ENCODE measurements at regions not wholly inside any gene's neighbourhood (a gene's known extent, or its start where the extent isn't known, plus 50 kb on each side); places are given as distances from the start of the nearest gene placed in this dataset.
"Not testable (repeated sequence)": the region's sequence is repeated elsewhere in the genome, so short reads cannot be mapped to it uniquely, and the experiment has no call there.

DNA sequence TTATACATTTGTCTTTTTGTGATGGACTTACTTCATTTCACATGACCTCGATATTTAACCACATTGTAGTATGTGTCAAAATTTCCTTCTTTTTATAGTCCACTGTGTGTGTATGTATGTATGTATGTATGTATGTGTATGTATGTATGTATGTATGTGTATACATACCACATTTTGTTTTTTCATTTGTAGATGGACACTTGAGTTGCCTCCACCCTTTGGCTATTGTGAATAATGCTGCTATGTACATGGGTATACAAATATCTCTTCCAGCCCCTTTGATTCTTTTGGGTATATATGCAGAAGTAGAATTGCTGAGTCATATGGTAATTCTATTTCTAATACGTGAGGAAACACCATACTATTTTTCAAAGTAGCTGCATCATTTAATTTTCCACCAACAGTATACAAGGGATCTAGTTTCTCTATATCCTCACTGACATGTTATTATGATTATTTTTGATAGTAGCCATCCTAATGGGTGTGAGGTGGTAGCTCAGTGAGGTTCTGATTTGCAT lies 228.2 kb downstream of the OPA1 start:
- no peak for TF ChIP-seq POLR2AphosphoS5 (IDR thresholded peaks at IDR 0.05)
- no peak for TF ChIP-seq POLR2A (IDR thresholded peaks at IDR 0.05; ENCODE audit: low read depth)
- TF ChIP-seq CTCF (IDR thresholded peaks at IDR 0.05) = no peak
- TF ChIP-seq EP300 (IDR thresholded peaks at IDR 0.05) = no peak
- H3K4me1 ChIP-seq = peaks cover 5 to 16% (median 12%) of the 10 kb centered on the region in 4 donors
- H3K9me3 ChIP-seq = no peaks in the 10 kb centered on the region
- H3K27ac ChIP-seq (replicated peaks in 1 of 4) = no peak overlapping the region
- no peaks in the 10 kb centered on the region for H3K36me3 ChIP-seq
- intact Hi-C loops (cut with DNase I) = no loop called here
- H3K27me3 ChIP-seq = peaks cover 0 to 5% (median 0%) of the 10 kb centered on the region in 4 donors
- H3K4me3 ChIP-seq = no peak overlapping the region
- WGBS = 76% methylated on average over 2 of the region's 2 CpGs
- no peak for DNase-seq (ENCODE audit: extremely low spot score)

DNA sequence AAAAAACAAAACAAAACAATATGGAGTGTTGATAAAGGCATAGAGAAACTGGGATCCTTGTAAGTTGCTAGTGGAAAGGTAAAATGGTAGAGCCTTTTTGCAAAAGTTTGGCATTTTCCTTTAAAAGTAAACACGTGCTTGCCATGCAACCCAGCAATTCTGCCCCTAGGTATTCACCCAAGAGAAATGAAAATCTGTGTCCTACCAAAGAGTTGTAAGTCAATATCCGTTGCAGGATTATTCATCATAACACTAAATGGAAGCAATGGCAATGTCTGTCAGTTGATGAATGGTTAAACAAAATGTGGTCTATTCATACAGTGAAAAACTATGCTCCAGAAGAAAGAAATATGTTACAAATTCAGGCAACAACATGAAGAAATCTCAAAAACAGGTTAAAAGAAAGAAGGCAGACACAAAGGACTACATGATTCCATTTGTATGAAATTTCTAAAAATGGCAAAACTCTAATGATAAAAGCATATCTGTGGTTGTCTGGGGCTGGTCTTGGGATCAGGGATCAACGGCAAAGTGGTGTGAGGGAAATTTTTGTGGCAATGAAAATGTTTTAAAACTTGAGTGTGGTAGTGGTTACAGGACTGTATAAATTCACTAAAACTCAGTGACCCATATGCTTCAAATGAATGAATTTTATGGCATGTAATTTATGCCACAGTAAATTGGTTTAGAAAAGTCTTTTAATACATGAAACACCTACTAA lies 229.6 kb downstream of the OPA1 start:
- Histone ChIP-seq H3K27me3 (no peaks in the 10 kb centered on the region), H3K9me3 (no peaks in the 10 kb centered on the region), H3K36me3 (no peaks in the 10 kb centered on the region), H3K4me3 (no peak overlapping the region), H3K4me1 (peaks cover 0 to 8% (median 2%) of the 10 kb centered on the region in 4 donors), H3K27ac (replicated peaks in 1 of 4) (no peak overlapping the region)
- TF ChIP-seq POLR2AphosphoS5 (IDR thresholded peaks at IDR 0.05) (no peak), EP300 (IDR thresholded peaks at IDR 0.05) (no peak), CTCF (IDR thresholded peaks at IDR 0.05) (no peak), POLR2A (IDR thresholded peaks at IDR 0.05; ENCODE audit: low read depth) (no peak)
- intact Hi-C loops (cut with DNase I) = no loop called here
- DNase-seq (ENCODE audit: extremely low spot score) = no peak
- 85% methylated on average over 3 of the region's 3 CpGs for WGBS

GRCh38 chr3:193823213-193823605 lies 230.2 kb downstream of the OPA1 start:
- 80% methylated on average over 3 of the region's 3 CpGs for WGBS
- H3K36me3 ChIP-seq; H3K4me1 ChIP-seq; H3K27ac ChIP-seq (replicated peaks in 1 of 4); H3K9me3 ChIP-seq; DNase-seq (ENCODE audit: extremely low spot score); intact Hi-C loops (cut with DNase I); H3K27me3 ChIP-seq; H3K4me3 ChIP-seq: not testable (repeated sequence)

GRCh38 chr3:193824365-193824764 lies 231.4 kb downstream of the OPA1 start:
- H3K9me3 ChIP-seq = no peaks in the 10 kb centered on the region

GRCh38 chr3:193825617-193826016 lies 232.6 kb downstream of the OPA1 start:
- peaks cover 0 to 8% (median 2%) of the 10 kb centered on the region in 4 donors for H3K4me1 ChIP-seq
- DNase-seq (ENCODE audit: extremely low spot score) = no peak
- no peaks in the 10 kb centered on the region for H3K27me3 ChIP-seq
- WGBS = 96% methylated on average over 6 of the region's 6 CpGs
- TF ChIP-seq POLR2A (IDR thresholded peaks at IDR 0.05; ENCODE audit: low read depth) (no peak), CTCF (IDR thresholded peaks at IDR 0.05) (no peak), POLR2AphosphoS5 (IDR thresholded peaks at IDR 0.05) (no peak), EP300 (IDR thresholded peaks at IDR 0.05) (no peak)
- H3K9me3 ChIP-seq = no peaks in the 10 kb centered on the region
- intact Hi-C loops (cut with DNase I) = no loop called here
- H3K4me3 ChIP-seq = no peak overlapping the region
- H3K27ac ChIP-seq (replicated peaks in 1 of 4) = no peak overlapping the region
- H3K36me3 ChIP-seq = no peaks in the 10 kb centered on the region

More at GRCh38 chr3:193824365-193824764, 231.4 kb downstream of the OPA1 start:
- H3K27ac ChIP-seq (replicated peaks in 1 of 4) = no peak overlapping the region
- H3K4me1 ChIP-seq = peaks cover 0 to 8% (median 2%) of the 10 kb centered on the region in 4 donors
- no peak overlapping the region for H3K4me3 ChIP-seq
- no peak for DNase-seq (ENCODE audit: extremely low spot score)
- H3K27me3 ChIP-seq = no peaks in the 10 kb centered on the region
- intact Hi-C loops (cut with DNase I) = no loop called here
- TF ChIP-seq POLR2A (IDR thresholded peaks at IDR 0.05; ENCODE audit: low read depth) (no peak), EP300 (IDR thresholded peaks at IDR 0.05) (no peak), CTCF (IDR thresholded peaks at IDR 0.05) (no peak), POLR2AphosphoS5 (IDR thresholded peaks at IDR 0.05) (no peak)
- H3K36me3 ChIP-seq = no peaks in the 10 kb centered on the region
